HCT116 (cell line): ENCODE measurements at regions not wholly inside any gene's neighbourhood (a gene's known extent, or its start where the extent isn't known, plus 50 kb on each side); places are given as distances from the start of the nearest gene placed in this dataset.

ENCODE experiments used
- CTCF ChIP-seq, 3 experiments: fragments of 200-600 bp in 1 of 3; sonication (generic) in 1 of 3; IDR thresholded peaks in 2 of 3; conservative IDR thresholded peaks in 1 of 3; 2 replicates each; pipeline ENCODE4 v1.5.1; 2012 to 2017; ENCODE audit warnings: low read depth in 2 of 3, low read length in 2 of 3, antibody characterized with exemption in 1 of 3, borderline replicate concordance in 1 of 3, control low read depth in 1 of 3, mild to moderate bottlenecking in 1 of 3, mixed read lengths in 1 of 3, mixed run types in 1 of 3, moderate library complexity in 1 of 3; ENCODE audit not compliant: insufficient read depth in 1 of 3
- EGR1 ChIP-seq: IDR thresholded peaks from 2 replicates; pipeline ENCODE4 v1.6.1; 2012; ENCODE audit warnings: low read depth
- EZH2 ChIP-seq: fragments of 200-600 bp; sonication (generic); IDR thresholded peaks from 2 replicates; pipeline ENCODE4 v1.6.1; 2017; ENCODE audit warnings: antibody characterized with exemption, mixed run types
- FOSL1 ChIP-seq: IDR thresholded peaks from 2 replicates; pipeline ENCODE4 v1.6.1; 2012; ENCODE audit warnings: low read depth
- MAX ChIP-seq: IDR thresholded peaks from 2 replicates; pipeline ENCODE4 v1.6.1; 2012
- POLR2A ChIP-seq: IDR thresholded peaks from 2 replicates; pipeline ENCODE4 v1.7.0; 2011; ENCODE audit warnings: borderline replicate concordance; ENCODE audit not compliant: insufficient read depth, insufficient read length; ENCODE audit errors: extremely low read depth
- POLR2AphosphoS5 ChIP-seq: IDR thresholded peaks from 2 replicates; pipeline ENCODE4 v1.6.1; 2011; ENCODE audit warnings: mild to moderate bottlenecking, low read depth, low read length, moderate library complexity
- REST ChIP-seq: IDR thresholded peaks from 2 replicates; pipeline ENCODE4 v1.6.1; 2012; ENCODE audit warnings: low read depth
- YY1 ChIP-seq: IDR thresholded peaks from 2 replicates; pipeline ENCODE4 v1.6.1; 2011; ENCODE audit warnings: low read length, low read depth, moderate library complexity, mild to moderate bottlenecking; ENCODE audit not compliant: insufficient replicate concordance; ENCODE audit errors: extremely low read depth
- ZBTB33 ChIP-seq: IDR thresholded peaks from 2 replicates; pipeline ENCODE4 v1.6.1; 2011; ENCODE audit warnings: mild to moderate bottlenecking, low read length, moderate library complexity; ENCODE audit not compliant: insufficient replicate concordance; ENCODE audit errors: extremely low read depth
- ZFX ChIP-seq: fragments of 450-650 bp; IDR thresholded peaks from 2 replicates; pipeline ENCODE4 v1.6.1; 2017
- ZNF274 ChIP-seq: fragments of 200-500 bp; sonication (Bioruptor generic); IDR thresholded peaks from 2 replicates; pipeline ENCODE4 v1.6.1; 2014; ENCODE audit warnings: mild to moderate bottlenecking, low read depth, low read length, inconsistent platforms

- TF ChIP-seq POLR2AphosphoS5 (no peak), CTCF (IDR thresholded peaks at IDR 0.05 in 2 of 3, conservative IDR thresholded peaks at IDR 0.05 in 1 of 3; ENCODE audit: borderline replicate concordance in 1 of 3, insufficient read depth in 1 of 3, low read depth in 2 of 3, low read length in 2 of 3) (no peak), YY1 (no peak), POLR2A (no peak), ZNF274 (no peak), MAX (no peak), ZFX (no peak), REST (no peak), EZH2 (no peak), FOSL1 (no peak), EGR1 (no peak), ZBTB33 (no peak)
These were observed 548.1 kb upstream of the GYPC start for GRCh38 chr2:126107883-126108282.
